Upper lobe of left lung (tissue), 6 donors: ENCODE measurements at regions not wholly inside any gene's neighbourhood (a gene's known extent, or its start where the extent isn't known, plus 50 kb on each side); places are given as distances from the start of the nearest gene placed in this dataset.

Experiments used
- ATAC-seq, 2 donors: fragments of 200-7000 bp; cut with Tn5 transposase; one replicate each; pipeline ENCODE4 v1.9.1; 2022; ENCODE audit warnings: mild to moderate bottlenecking in 2 of 2, moderate library complexity in 2 of 2; ENCODE audit not compliant: low FRiP score in 2 of 2
- DNase-seq, 2 donors: peaks; one replicate each; pipeline ENCODE4 v3.0.0-alpha.2; 2019 to 2020
- H3K27ac ChIP-seq, 4 donors: fragments of 200-600 bp; sonication (generic); one replicate each; pipeline ENCODE4 v1.5.1; 2016 to 2019
- H3K27me3 ChIP-seq, 4 donors: fragments of 200-600 bp; sonication (generic); one replicate each; pipeline ENCODE4 v1.5.1; 2017 to 2019
- H3K36me3 ChIP-seq, 4 donors: fragments of 200-600 bp; sonication (generic); one replicate each; pipeline ENCODE4 v1.5.1; 2016 to 2019
- H3K4me1 ChIP-seq, 4 donors: fragments of 200-600 bp; sonication (generic); one replicate each; pipeline ENCODE4 v1.5.1; 2018 to 2019
- H3K4me3 ChIP-seq, 4 donors: fragments of 200-600 bp; sonication (generic); one replicate each; pipeline ENCODE4 v1.5.1; 2017 to 2019; ENCODE audit warnings: mild to moderate bottlenecking in 2 of 4, moderate library complexity in 1 of 4
- H3K9me3 ChIP-seq, 4 donors: fragments of 200-600 bp; sonication (generic); one replicate each; pipeline ENCODE4 v1.5.1; 2018 to 2019
- CTCF ChIP-seq, 6 experiments: fragments of 450-650 bp in 4 of 6; fragments of 200-600 bp in 2 of 6; sonication (generic) in 2 of 6; IDR thresholded peaks; one replicate each; pipeline ENCODE4 v1.5.1; 2016 to 2019; ENCODE audit warnings: antibody characterized with exemption in 6 of 6
- EP300 ChIP-seq, 4 donors: sonication (generic); formaldehyde crosslinking; IDR thresholded peaks; one replicate each; pipeline ENCODE4 v1.5.1; 2017; ENCODE audit warnings: antibody characterized with exemption in 4 of 4, control low read depth in 2 of 4
- POLR2A ChIP-seq, 4 donors: fragments of 450-650 bp; IDR thresholded peaks; one replicate each; pipeline ENCODE4 v1.5.1; 2016 to 2017; ENCODE audit warnings: antibody characterized with exemption in 4 of 4, mild to moderate bottlenecking in 2 of 4
- POLR2AphosphoS5 ChIP-seq, 2 donors: sonication (generic); formaldehyde crosslinking; IDR thresholded peaks; one replicate each; pipeline ENCODE4 v1.5.1; 2017; ENCODE audit warnings: antibody characterized with exemption in 2 of 2
- WGBS, 2 donors: methylation state at CpG; one replicate each; pipeline ENCODE4 v1.1.5; 2017 to 2018; 5-methylcytosine and 5-hydroxymethylcytosine counted together
- donor health status: DM: no; HTN: no; CAD: no; lungs with moderate emphysema.
- donor health status: DM: no; HTN: yes; CAD: no; lungs with severe emphysema.

DNA sequence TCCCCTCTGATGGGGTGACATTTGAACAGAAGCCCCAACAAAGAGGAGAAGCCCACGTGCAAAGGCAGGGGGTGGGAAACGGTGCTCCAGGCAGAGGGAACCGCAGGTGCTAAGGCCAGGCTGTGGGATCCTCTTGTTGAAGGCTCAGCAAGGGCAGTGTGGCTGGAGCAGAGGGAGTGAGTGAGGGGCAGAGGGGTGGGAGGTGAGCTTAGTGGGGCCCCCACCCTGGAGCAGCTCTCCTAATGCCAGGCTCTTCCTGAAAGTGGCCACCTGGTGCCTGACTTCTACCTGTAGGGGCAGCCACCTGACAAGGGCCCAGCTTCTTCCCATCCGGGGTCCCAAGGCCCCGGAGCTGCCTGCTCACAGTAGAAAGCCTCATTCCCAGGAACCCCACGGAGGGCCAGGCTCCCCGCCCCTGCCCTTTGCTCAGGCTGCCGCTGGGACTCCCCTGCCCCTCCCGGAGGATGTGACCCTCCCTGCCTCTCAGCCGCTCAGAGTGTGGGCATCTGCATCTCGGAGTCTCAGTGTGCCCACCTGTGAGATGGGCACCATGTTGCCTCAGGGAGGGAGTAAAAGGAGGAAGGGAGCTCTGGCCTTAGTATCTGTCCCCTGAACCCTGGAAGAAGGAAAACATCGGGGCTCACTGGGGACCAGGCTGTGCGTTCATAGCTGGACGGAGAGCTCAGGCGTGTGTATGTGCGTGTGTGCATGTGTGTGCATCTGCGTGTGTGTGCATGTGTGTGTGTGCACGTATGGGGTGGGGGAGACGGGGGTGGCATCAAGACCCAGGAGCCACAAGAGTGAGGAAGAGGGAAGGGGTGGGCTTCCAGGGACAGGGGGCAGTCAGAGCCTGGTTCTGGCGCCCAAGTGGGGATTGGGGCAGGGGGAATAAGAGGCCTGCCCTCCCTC, 119.4 kb downstream of the CEBPB start:
- ATAC-seq (no peak), DNase-seq (no peak)
- Histone ChIP-seq H3K4me1 (peaks cover 53 to 65% (median 61%) of the 10 kb centered on the region in 4 donors), H3K27ac (peak overlapping the region; percentile 80 to 89 (median 87)), H3K36me3 (no peaks in the 10 kb centered on the region), H3K9me3 (no peaks in the 10 kb centered on the region), H3K27me3 (no peaks in the 10 kb centered on the region), H3K4me3 (no peak overlapping the region)
- TF ChIP-seq CTCF (IDR thresholded peaks at IDR 0.05) (no peak), POLR2AphosphoS5 (IDR thresholded peaks at IDR 0.05) (no peak), EP300 (IDR thresholded peaks at IDR 0.05) (no peak), POLR2A (IDR thresholded peaks at IDR 0.05) (no peak)
- WGBS, 2 donors = 86 to 88% methylated on average over 12 to 20 of the region's 20 CpGs

DNA sequence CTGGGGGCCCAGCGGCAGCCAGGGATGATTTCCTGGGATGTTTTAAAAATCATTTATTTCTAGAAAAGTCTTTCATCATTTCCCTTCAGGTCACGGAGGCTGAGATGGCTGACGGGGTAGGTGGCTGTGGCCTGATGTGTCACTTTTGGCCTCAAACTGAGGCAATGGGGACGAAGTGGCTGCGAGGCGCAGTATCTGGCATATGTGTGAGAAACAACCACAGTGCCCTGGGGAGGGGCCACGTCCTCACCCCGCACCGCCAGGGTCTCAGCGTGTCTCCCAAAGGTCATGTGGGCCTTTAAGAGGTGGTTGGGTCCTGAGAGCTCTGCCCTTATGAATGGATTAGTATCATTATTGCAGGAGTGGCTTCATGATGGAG, 120.0 kb downstream of the CEBPB start:
- no peaks in the 10 kb centered on the region for H3K9me3 ChIP-seq
- peak overlapping the region; percentile 41 to 89 (median 79) for H3K27ac ChIP-seq
- no peak for ATAC-seq
- H3K4me1 ChIP-seq = peaks cover 52 to 64% (median 59%) of the 10 kb centered on the region in 4 donors
- no peak overlapping the region for H3K4me3 ChIP-seq
- no peaks in the 10 kb centered on the region for H3K36me3 ChIP-seq
- H3K27me3 ChIP-seq = no peaks in the 10 kb centered on the region
- 82 to 87% methylated on average over 8 to 10 of the region's 10 CpGs for WGBS, 2 donors
- TF ChIP-seq POLR2AphosphoS5 (IDR thresholded peaks at IDR 0.05) (peak; percentile 32 to 58), POLR2A (IDR thresholded peaks at IDR 0.05) (no peak), EP300 (IDR thresholded peaks at IDR 0.05) (peak in 1 of 4 donors; percentile 37), CTCF (IDR thresholded peaks at IDR 0.05) (no peak)
- no peak for DNase-seq

- no peaks in the 10 kb centered on the region for H3K9me3 ChIP-seq
- DNase-seq = no peak
- no peak overlapping the region for H3K4me3 ChIP-seq
- peak overlapping the region; percentile 68 to 89 (median 75) for H3K27ac ChIP-seq
- ATAC-seq = no peak
- peaks cover 44 to 56% (median 52%) of the 10 kb centered on the region in 4 donors for H3K4me1 ChIP-seq
- H3K27me3 ChIP-seq = no peaks in the 10 kb centered on the region
- TF ChIP-seq POLR2AphosphoS5 (IDR thresholded peaks at IDR 0.05) (no peak), EP300 (IDR thresholded peaks at IDR 0.05) (no peak), CTCF (IDR thresholded peaks at IDR 0.05) (no peak), POLR2A (IDR thresholded peaks at IDR 0.05) (no peak)
- no peaks in the 10 kb centered on the region for H3K36me3 ChIP-seq
- WGBS, 2 donors = 64 to 73% methylated on average over 4 to 12 of the region's 12 CpGs
Measured at GRCh38 chr20:50311308-50312001, 120.8 kb downstream of the CEBPB start.

- peak overlapping the region; percentile 68 to 89 (median 75) for H3K27ac ChIP-seq
- ATAC-seq (no peak), DNase-seq (no peak)
- no peaks in the 10 kb centered on the region for H3K9me3 ChIP-seq
- no peaks in the 10 kb centered on the region for H3K36me3 ChIP-seq
- peaks cover 37 to 50% (median 45%) of the 10 kb centered on the region in 4 donors for H3K4me1 ChIP-seq
- no peaks in the 10 kb centered on the region for H3K27me3 ChIP-seq
- no peak overlapping the region for H3K4me3 ChIP-seq
- 66 to 82% methylated on average over 5 of the region's 5 CpGs for WGBS, 2 donors
- TF ChIP-seq CTCF (IDR thresholded peaks at IDR 0.05) (no peak), POLR2A (IDR thresholded peaks at IDR 0.05) (no peak), EP300 (IDR thresholded peaks at IDR 0.05) (no peak), POLR2AphosphoS5 (IDR thresholded peaks at IDR 0.05) (no peak)
Measured at GRCh38 chr20:50312002-50312681, 121.5 kb downstream of the CEBPB start.
